ENCODE measurements at regions not wholly inside any gene's neighbourhood (a gene's known extent, or its start where the extent isn't known, plus 50 kb on each side); places are given as distances from the start of the nearest gene placed in this dataset.

- Histone ChIP-seq H3K27me3 (ENCODE audit: insufficient read depth, low read length) (no peaks in the 10 kb centered on the region), H4K20me1 (ENCODE audit: insufficient read depth) (no peaks in the 10 kb centered on the region), H3K79me2 (ENCODE audit: insufficient read depth, low read length) (no peaks in the 10 kb centered on the region), H3K36me3 (ENCODE audit: control insufficient read depth in 1 of 2, insufficient read depth in 2 of 2, low read length in 2 of 2) (no peaks in the 10 kb centered on the region), H3K27ac (ENCODE audit: low read depth, low read length) (no peak overlapping the region), H2AFZ (ENCODE audit: low read depth, low read length, poor library complexity, severe bottlenecking) (no peak overlapping the region), H3K9ac (ENCODE audit: low read length) (no peak overlapping the region), H3K4me2 (ENCODE audit: low read length) (no peak overlapping the region), H3K4me3 (replicated peaks in 1 of 2; ENCODE audit: low read depth in 1 of 2, low read length in 2 of 2) (no peak overlapping the region), H3K4me1 (ENCODE audit: control insufficient read depth in 1 of 2, insufficient read depth in 2 of 2, low read length in 2 of 2) (no peaks in the 10 kb centered on the region), H3K9me2 (ENCODE audit: insufficient read depth) (no peaks in the 10 kb centered on the region), H3K9me3 (ENCODE audit: control insufficient read depth in 1 of 2, insufficient read depth in 1 of 2, low read depth in 1 of 2, low read length in 2 of 2) (peaks cover 4 to 10% of the 10 kb centered on the region in 2 experiments; a peak in 2 of 4 replicates)
- CTCF ChIA-PET, result no interaction called here
- RAD21 ChIA-PET (ENCODE audit: low non-redundant PET in 1 of 2, low total read pairs in 2 of 2, uncharacterized antibody in 2 of 2, unreplicated experiment in 2 of 2), result no interaction called here
- intact Hi-C loops (cut with micrococcal nuclease), result no loop called here
- POLR2A ChIA-PET, result no interaction called here
- DNase-seq (ENCODE audit: low read depth, low spot score) (no peak), ATAC-seq (no peak)
- no peak for TF ChIP-seq ATF3 (IDR thresholded peaks at IDR 0.05)
- no peak for TF ChIP-seq EZH2phosphoT487 (IDR thresholded peaks at IDR 0.05; ENCODE audit: borderline replicate concordance)
- TF ChIP-seq YY1 (IDR thresholded peaks at IDR 0.05; ENCODE audit: extremely low read depth, insufficient replicate concordance, low read depth, low read length), result no peak
- no peak for TF ChIP-seq REST (IDR thresholded peaks at IDR 0.05; ENCODE audit: low read depth)
- no peak for TF ChIP-seq EZH2 (IDR thresholded peaks at IDR 0.05)
- TF ChIP-seq ELF1 (IDR thresholded peaks at IDR 0.05; ENCODE audit: borderline replicate concordance, low read depth), result no peak
- no peak for TF ChIP-seq SIN3A (IDR thresholded peaks at IDR 0.05; ENCODE audit: low read depth)
- TF ChIP-seq POLR2AphosphoS5 (IDR thresholded peaks at IDR 0.05; ENCODE audit: low read depth, low read length), result no peak
- no peak for TF ChIP-seq SRF (IDR thresholded peaks at IDR 0.05; ENCODE audit: low read depth)
- BruUV-seq (replicated peaks), result no TSS peak
Measured at GRCh38 chr18:67232406-67232805, 284.1 kb downstream of the DSEL start.

All from HCT116 (cell line).